HL-60 (cell line): ENCODE measurements at regions not wholly inside any gene's neighbourhood (a gene's known extent, or its start where the extent isn't known, plus 50 kb on each side); places are given as distances from the start of the nearest gene placed in this dataset.

ENCODE experiments used
- POLR2AphosphoS5 ChIP-seq: IDR thresholded peaks from 2 replicates; pipeline ENCODE4 v1.6.1; 2012; ENCODE audit warnings: low read depth
- TF ChIP-seq, protein P1 (sequence below): IDR thresholded peaks from one replicate; pipeline ENCODE4 v1.5.1; 2011; ENCODE audit warnings: low read length, control low read depth, inconsistent platforms; ENCODE audit not compliant: insufficient read depth
- TF ChIP-seq, protein P2 (sequence below): IDR thresholded peaks from 2 replicates; pipeline ENCODE4 v1.6.1; 2012; ENCODE audit warnings: low read depth; ENCODE audit not compliant: insufficient replicate concordance

DNA sequence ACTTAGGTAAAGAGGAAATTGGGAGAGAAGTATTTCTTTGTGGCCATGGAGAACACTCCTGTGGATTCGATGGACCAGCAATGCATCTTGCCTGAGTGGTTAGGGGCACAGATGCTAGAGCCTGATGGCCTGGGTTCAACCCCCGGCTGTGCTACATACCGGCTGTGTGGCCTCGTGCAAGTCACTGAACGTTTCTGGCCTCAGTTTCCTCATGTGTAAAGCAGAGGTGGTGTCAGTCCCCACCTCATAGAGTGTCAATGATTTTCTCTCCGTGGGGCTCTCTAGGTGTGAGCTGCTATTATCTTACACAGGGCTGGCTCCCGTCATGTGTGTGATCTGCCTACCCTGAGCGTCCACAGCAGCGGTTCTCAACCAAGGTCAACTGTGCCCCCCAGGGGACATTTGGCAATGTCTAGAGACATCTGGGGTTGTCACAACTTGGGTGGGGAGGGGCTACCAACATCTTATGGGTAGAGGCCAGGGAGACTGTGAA lies 50.0 kb upstream of the PTPN1 start:
- TF ChIP-seq, protein P1, sequence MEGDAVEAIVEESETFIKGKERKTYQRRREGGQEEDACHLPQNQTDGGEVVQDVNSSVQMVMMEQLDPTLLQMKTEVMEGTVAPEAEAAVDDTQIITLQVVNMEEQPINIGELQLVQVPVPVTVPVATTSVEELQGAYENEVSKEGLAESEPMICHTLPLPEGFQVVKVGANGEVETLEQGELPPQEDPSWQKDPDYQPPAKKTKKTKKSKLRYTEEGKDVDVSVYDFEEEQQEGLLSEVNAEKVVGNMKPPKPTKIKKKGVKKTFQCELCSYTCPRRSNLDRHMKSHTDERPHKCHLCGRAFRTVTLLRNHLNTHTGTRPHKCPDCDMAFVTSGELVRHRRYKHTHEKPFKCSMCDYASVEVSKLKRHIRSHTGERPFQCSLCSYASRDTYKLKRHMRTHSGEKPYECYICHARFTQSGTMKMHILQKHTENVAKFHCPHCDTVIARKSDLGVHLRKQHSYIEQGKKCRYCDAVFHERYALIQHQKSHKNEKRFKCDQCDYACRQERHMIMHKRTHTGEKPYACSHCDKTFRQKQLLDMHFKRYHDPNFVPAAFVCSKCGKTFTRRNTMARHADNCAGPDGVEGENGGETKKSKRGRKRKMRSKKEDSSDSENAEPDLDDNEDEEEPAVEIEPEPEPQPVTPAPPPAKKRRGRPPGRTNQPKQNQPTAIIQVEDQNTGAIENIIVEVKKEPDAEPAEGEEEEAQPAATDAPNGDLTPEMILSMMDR = no peak
- TF ChIP-seq, protein P2, sequence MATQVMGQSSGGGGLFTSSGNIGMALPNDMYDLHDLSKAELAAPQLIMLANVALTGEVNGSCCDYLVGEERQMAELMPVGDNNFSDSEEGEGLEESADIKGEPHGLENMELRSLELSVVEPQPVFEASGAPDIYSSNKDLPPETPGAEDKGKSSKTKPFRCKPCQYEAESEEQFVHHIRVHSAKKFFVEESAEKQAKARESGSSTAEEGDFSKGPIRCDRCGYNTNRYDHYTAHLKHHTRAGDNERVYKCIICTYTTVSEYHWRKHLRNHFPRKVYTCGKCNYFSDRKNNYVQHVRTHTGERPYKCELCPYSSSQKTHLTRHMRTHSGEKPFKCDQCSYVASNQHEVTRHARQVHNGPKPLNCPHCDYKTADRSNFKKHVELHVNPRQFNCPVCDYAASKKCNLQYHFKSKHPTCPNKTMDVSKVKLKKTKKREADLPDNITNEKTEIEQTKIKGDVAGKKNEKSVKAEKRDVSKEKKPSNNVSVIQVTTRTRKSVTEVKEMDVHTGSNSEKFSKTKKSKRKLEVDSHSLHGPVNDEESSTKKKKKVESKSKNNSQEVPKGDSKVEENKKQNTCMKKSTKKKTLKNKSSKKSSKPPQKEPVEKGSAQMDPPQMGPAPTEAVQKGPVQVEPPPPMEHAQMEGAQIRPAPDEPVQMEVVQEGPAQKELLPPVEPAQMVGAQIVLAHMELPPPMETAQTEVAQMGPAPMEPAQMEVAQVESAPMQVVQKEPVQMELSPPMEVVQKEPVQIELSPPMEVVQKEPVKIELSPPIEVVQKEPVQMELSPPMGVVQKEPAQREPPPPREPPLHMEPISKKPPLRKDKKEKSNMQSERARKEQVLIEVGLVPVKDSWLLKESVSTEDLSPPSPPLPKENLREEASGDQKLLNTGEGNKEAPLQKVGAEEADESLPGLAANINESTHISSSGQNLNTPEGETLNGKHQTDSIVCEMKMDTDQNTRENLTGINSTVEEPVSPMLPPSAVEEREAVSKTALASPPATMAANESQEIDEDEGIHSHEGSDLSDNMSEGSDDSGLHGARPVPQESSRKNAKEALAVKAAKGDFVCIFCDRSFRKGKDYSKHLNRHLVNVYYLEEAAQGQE = no peak
- no peak for TF ChIP-seq POLR2AphosphoS5
